Glutamatergic neuron (in vitro differentiated cells): ENCODE measurements at regions not wholly inside any gene's neighbourhood (a gene's known extent, or its start where the extent isn't known, plus 50 kb on each side); places are given as distances from the start of the nearest gene placed in this dataset.

Source experiments
- DNase-seq: peaks from one replicate; pipeline ENCODE4 v3.0.0; 2022
- H3K27ac Mint-ChIP-seq: one replicate; pipeline ENCODE4 v1.8.0; 2020; ENCODE audit warnings: mild to moderate bottlenecking, mixed read lengths, inconsistent platforms; ENCODE audit not compliant: unreplicated experiment
- H3K27me3 Mint-ChIP-seq: one replicate; pipeline ENCODE4 v1.8.0; 2020; ENCODE audit warnings: mild to moderate bottlenecking, moderate library complexity, mixed read lengths, inconsistent platforms; ENCODE audit not compliant: unreplicated experiment
- H3K36me3 Mint-ChIP-seq: one replicate; pipeline ENCODE4 v1.8.0; 2020; ENCODE audit warnings: mild to moderate bottlenecking, mixed read lengths, inconsistent platforms; ENCODE audit not compliant: unreplicated experiment
- H3K4me1 Mint-ChIP-seq: one replicate; pipeline ENCODE4 v1.8.0; 2020; ENCODE audit warnings: mild to moderate bottlenecking, low read depth, mixed read lengths, inconsistent platforms; ENCODE audit not compliant: unreplicated experiment
- H3K4me3 Mint-ChIP-seq: one replicate; pipeline ENCODE4 v1.8.0; 2020; ENCODE audit warnings: mild to moderate bottlenecking, mixed read lengths, inconsistent platforms; ENCODE audit not compliant: unreplicated experiment
- H3K9me3 Mint-ChIP-seq: one replicate; pipeline ENCODE4 v1.8.0; 2020; ENCODE audit warnings: mild to moderate bottlenecking, moderate library complexity, mixed read lengths, inconsistent platforms; ENCODE audit not compliant: unreplicated experiment
- TF ChIP-seq, protein P1 (sequence below): fragments of 200-600 bp; sonication (generic); IDR thresholded peaks from one replicate; pipeline ENCODE4 v1.5.0; 2021; ENCODE audit not compliant: partially characterized antibody, unreplicated experiment

GRCh38 chr2:19728125-19728524, 173.7 kb downstream of the TTC32 start:
- Mint-ChIP-seq H3K27me3 (peaks cover 4% of the 10 kb centered on the region), H3K27ac (no peak overlapping the region), H3K36me3 (peaks cover 7% of the 10 kb centered on the region), H3K4me3 (no peak overlapping the region), H3K9me3 (peaks cover 4% of the 10 kb centered on the region), H3K4me1 (peaks cover 9% of the 10 kb centered on the region)
- no peak for DNase-seq
- TF ChIP-seq, protein P1, sequence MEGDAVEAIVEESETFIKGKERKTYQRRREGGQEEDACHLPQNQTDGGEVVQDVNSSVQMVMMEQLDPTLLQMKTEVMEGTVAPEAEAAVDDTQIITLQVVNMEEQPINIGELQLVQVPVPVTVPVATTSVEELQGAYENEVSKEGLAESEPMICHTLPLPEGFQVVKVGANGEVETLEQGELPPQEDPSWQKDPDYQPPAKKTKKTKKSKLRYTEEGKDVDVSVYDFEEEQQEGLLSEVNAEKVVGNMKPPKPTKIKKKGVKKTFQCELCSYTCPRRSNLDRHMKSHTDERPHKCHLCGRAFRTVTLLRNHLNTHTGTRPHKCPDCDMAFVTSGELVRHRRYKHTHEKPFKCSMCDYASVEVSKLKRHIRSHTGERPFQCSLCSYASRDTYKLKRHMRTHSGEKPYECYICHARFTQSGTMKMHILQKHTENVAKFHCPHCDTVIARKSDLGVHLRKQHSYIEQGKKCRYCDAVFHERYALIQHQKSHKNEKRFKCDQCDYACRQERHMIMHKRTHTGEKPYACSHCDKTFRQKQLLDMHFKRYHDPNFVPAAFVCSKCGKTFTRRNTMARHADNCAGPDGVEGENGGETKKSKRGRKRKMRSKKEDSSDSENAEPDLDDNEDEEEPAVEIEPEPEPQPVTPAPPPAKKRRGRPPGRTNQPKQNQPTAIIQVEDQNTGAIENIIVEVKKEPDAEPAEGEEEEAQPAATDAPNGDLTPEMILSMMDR: no peak

DNA sequence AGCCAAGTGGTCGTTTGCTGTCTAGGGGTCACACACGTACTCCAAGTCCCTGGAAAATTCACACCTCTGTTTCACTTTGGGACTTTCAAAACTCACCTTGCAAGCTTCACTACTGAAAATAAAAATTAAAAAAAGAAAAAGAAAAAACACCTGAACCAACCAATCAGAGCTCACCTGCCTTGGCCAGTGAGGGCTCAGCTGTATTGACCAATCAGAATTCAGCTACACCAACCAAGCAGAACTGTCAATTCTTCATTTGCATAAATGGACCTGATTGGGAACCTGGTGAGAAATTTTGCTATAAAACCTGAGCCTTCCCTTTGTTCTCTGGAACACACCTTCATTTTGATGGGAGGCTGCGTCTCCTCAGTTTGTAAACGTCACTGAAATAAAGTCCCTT, 176.4 kb downstream of the TTC32 start:
- TF ChIP-seq, protein P1: no peak
- peaks cover 9% of the 10 kb centered on the region for H3K9me3 Mint-ChIP-seq
- peaks cover 15% of the 10 kb centered on the region for H3K4me1 Mint-ChIP-seq
- H3K27me3 Mint-ChIP-seq: peaks cover 8% of the 10 kb centered on the region
- no peak overlapping the region for H3K27ac Mint-ChIP-seq
- no peak overlapping the region for H3K4me3 Mint-ChIP-seq
- DNase-seq: no peak
- peaks cover 7% of the 10 kb centered on the region for H3K36me3 Mint-ChIP-seq

GRCh38 chr2:19723021-19723420, 178.8 kb downstream of the TTC32 start:
- H3K36me3 Mint-ChIP-seq: peaks cover 1% of the 10 kb centered on the region
- peaks cover 8% of the 10 kb centered on the region for H3K4me1 Mint-ChIP-seq
- DNase-seq: no peak
- H3K4me3 Mint-ChIP-seq: no peak overlapping the region
- peaks cover 4% of the 10 kb centered on the region for H3K27me3 Mint-ChIP-seq
- no peak overlapping the region for H3K27ac Mint-ChIP-seq
- TF ChIP-seq, protein P1: no peak
- peaks cover 5% of the 10 kb centered on the region for H3K9me3 Mint-ChIP-seq

- Mint-ChIP-seq H3K9me3 (peaks cover 5% of the 10 kb centered on the region), H3K27me3 (peaks cover 4% of the 10 kb centered on the region), H3K4me1 (peaks cover 5% of the 10 kb centered on the region), H3K27ac (no peak overlapping the region), H3K4me3 (no peak overlapping the region), H3K36me3 (no peaks in the 10 kb centered on the region)
- DNase-seq: no peak
- TF ChIP-seq, protein P1: no peak
Observed at GRCh38 chr2:19722531-19722971, 179.2 kb downstream of the TTC32 start.

- Mint-ChIP-seq H3K4me3 (no peak overlapping the region), H3K27ac (no peak overlapping the region), H3K4me1 (peaks cover 5% of the 10 kb centered on the region), H3K27me3 (peaks cover 4% of the 10 kb centered on the region), H3K36me3 (no peaks in the 10 kb centered on the region), H3K9me3 (peaks cover 5% of the 10 kb centered on the region)
- DNase-seq: no peak
- TF ChIP-seq, protein P1: no peak
Observed at GRCh38 chr2:19720306-19720705, 181.5 kb downstream of the TTC32 start.
